ENCODE measurements at regions not wholly inside any gene's neighbourhood (a gene's known extent, or its start where the extent isn't known, plus 50 kb on each side); places are given as distances from the start of the nearest gene placed in this dataset.

DNA sequence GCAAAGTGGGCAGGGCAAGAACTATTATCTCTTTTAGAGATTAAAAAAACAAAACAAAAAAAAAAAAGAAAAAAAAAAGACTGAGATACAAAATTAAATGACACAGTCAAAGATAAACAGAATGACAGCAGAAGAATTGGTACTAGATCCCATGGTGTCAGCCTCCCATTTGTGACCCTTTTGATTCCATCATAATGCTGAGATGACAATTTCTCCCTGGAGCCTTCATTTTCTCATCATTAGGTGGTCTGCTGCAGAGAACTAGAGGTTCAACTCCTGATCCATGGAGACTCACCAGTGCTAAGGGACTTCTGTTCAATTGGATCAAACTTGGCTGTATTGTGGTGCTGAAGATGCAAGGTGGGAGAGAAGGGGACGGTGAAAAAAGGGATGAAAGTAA, 123.5 kb upstream of the SPDL1 start:
- 88% methylated on average over 1 of the region's 1 CpG; no CpG with 5 or more reads in 1 of the 2 donors for WGBS, 2 donors (ENCODE audit: low coverage in 1 of 2)
- Histone ChIP-seq H3K36me3 (no peaks in the 10 kb centered on the region), H3K4me3 (no peak overlapping the region), H3K27ac (no peak overlapping the region), H3K4me1 (no peaks in the 10 kb centered on the region), H3K9me3 (no peaks in the 10 kb centered on the region), H3K27me3 (no peaks in the 10 kb centered on the region)
- TF ChIP-seq POLR2A (IDR thresholded peaks at IDR 0.05) (no peak), POLR2AphosphoS5 (IDR thresholded peaks at IDR 0.05) (no peak), EP300 (IDR thresholded peaks at IDR 0.05) (no peak)
- TF ChIP-seq, protein P1, sequence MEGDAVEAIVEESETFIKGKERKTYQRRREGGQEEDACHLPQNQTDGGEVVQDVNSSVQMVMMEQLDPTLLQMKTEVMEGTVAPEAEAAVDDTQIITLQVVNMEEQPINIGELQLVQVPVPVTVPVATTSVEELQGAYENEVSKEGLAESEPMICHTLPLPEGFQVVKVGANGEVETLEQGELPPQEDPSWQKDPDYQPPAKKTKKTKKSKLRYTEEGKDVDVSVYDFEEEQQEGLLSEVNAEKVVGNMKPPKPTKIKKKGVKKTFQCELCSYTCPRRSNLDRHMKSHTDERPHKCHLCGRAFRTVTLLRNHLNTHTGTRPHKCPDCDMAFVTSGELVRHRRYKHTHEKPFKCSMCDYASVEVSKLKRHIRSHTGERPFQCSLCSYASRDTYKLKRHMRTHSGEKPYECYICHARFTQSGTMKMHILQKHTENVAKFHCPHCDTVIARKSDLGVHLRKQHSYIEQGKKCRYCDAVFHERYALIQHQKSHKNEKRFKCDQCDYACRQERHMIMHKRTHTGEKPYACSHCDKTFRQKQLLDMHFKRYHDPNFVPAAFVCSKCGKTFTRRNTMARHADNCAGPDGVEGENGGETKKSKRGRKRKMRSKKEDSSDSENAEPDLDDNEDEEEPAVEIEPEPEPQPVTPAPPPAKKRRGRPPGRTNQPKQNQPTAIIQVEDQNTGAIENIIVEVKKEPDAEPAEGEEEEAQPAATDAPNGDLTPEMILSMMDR (IDR thresholded peaks at IDR 0.05): no peak
- no peak for ATAC-seq

GRCh38 chr5:169458221-169458620, 125.4 kb upstream of the SPDL1 start:
- H3K4me3 ChIP-seq: no peak overlapping the region
- no peaks in the 10 kb centered on the region for H3K36me3 ChIP-seq
- WGBS, 2 donors (ENCODE audit: low coverage in 1 of 2): 27 to 46% methylated on average over 5 of the region's 5 CpGs
- H3K4me1 ChIP-seq: no peaks in the 10 kb centered on the region
- no peak for ATAC-seq
- no peaks in the 10 kb centered on the region for H3K9me3 ChIP-seq
- TF ChIP-seq EP300 (IDR thresholded peaks at IDR 0.05) (no peak), POLR2A (IDR thresholded peaks at IDR 0.05) (no peak), POLR2AphosphoS5 (IDR thresholded peaks at IDR 0.05) (no peak)
- TF ChIP-seq, protein P1 (IDR thresholded peaks at IDR 0.05): no peak
- H3K27me3 ChIP-seq: no peaks in the 10 kb centered on the region
- H3K27ac ChIP-seq: no peak overlapping the region

DNA sequence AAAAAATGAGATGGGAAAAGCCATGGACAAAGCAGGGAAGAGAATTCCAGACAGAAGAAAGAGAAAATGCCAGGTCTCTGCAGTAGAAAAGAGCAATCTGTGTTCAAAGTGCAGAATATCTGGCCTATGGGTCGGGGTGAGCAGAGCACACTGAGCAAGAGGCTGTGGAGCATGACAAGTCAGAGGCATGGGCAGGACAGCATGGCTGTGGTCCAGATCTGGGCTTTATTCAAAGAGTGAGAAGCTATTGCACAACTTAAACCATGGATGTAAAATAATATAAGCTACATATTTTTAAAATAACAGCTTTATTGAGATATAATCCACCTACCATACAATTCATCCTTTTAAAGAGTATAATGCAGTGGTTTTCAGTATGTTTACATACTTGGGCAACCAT, 133.1 kb upstream of the SPDL1 start:
- TF ChIP-seq POLR2A (IDR thresholded peaks at IDR 0.05) (no peak), EP300 (IDR thresholded peaks at IDR 0.05) (no peak), POLR2AphosphoS5 (IDR thresholded peaks at IDR 0.05) (no peak)
- TF ChIP-seq, protein P1 (IDR thresholded peaks at IDR 0.05): no peak
- Histone ChIP-seq H3K4me3 (no peak overlapping the region), H3K4me1 (no peaks in the 10 kb centered on the region), H3K27me3 (no peaks in the 10 kb centered on the region), H3K36me3 (no peaks in the 10 kb centered on the region), H3K9me3 (no peaks in the 10 kb centered on the region), H3K27ac (no peak overlapping the region)
- no peak for ATAC-seq
- WGBS, 2 donors (ENCODE audit: low coverage in 1 of 2): 31 to 67% methylated on average over 1 of the region's 1 CpG

- no peak overlapping the region for H3K4me3 ChIP-seq
- TF ChIP-seq, protein P1 (IDR thresholded peaks at IDR 0.05): no peak
- TF ChIP-seq POLR2AphosphoS5 (IDR thresholded peaks at IDR 0.05) (no peak), POLR2A (IDR thresholded peaks at IDR 0.05) (no peak), EP300 (IDR thresholded peaks at IDR 0.05) (no peak)
- no peak for ATAC-seq
- WGBS, 2 donors (ENCODE audit: low coverage in 1 of 2): 98% methylated on average over 6 of the region's 6 CpGs
- no peak overlapping the region for H3K27ac ChIP-seq
- no peaks in the 10 kb centered on the region for H3K4me1 ChIP-seq
- H3K36me3 ChIP-seq: no peaks in the 10 kb centered on the region
- H3K9me3 ChIP-seq: no peaks in the 10 kb centered on the region
- no peaks in the 10 kb centered on the region for H3K27me3 ChIP-seq
Measured at GRCh38 chr5:169448826-169449225, 134.7 kb upstream of the SPDL1 start.

DNA sequence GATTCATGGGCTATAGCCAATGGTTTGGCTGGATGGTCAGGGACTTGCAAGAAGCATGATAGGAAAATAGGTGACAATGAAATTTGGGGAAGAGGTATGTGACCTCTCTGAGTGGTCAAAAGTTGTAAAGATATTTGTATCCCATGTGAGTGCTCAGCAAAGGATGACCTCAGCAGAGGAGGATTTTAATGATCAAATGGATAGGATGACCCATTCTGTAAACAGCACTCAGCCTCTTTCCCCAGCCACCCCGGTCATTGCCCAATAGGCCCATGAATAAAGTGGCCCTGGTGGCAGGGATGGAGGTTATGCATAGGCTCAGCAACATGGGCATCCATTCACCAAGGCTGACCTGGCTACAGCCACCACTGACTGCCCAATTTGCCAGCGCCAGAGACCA, 138.4 kb upstream of the SPDL1 start:
- Histone ChIP-seq H3K9me3 (no peaks in the 10 kb centered on the region), H3K36me3 (no peaks in the 10 kb centered on the region), H3K27ac (no peak overlapping the region), H3K4me1 (peaks cover 0 to 30% (median 14%) of the 10 kb centered on the region in 3 donors), H3K27me3 (no peaks in the 10 kb centered on the region), H3K4me3 (no peak overlapping the region)
- TF ChIP-seq, protein P1 (IDR thresholded peaks at IDR 0.05): no peak
- TF ChIP-seq EP300 (IDR thresholded peaks at IDR 0.05) (no peak), POLR2AphosphoS5 (IDR thresholded peaks at IDR 0.05) (no peak), POLR2A (IDR thresholded peaks at IDR 0.05) (no peak)
- no peak for ATAC-seq
- 0% methylated on average over 1 of the region's 2 CpGs for WGBS, 2 donors (ENCODE audit: low coverage in 1 of 2)

All from gastroesophageal sphincter (tissue), 4 donors.